Ascending aorta (tissue), 2 donors: ENCODE measurements at regions not wholly inside any gene's neighbourhood (a gene's known extent, or its start where the extent isn't known, plus 50 kb on each side); places are given as distances from the start of the nearest gene placed in this dataset.
"Not testable (repeated sequence)": the region's sequence is repeated elsewhere in the genome, so short reads cannot be mapped to it uniquely, and the experiment has no call there.

Source experiments
- DNase-seq, 2 donors: peaks; one replicate each; pipeline ENCODE4 v3.0.0-alpha.2; 2019; ENCODE audit warnings: low spot score in 2 of 2
- H3K27ac ChIP-seq, 2 donors: fragments of 200-600 bp; sonication (generic); one replicate each; pipeline ENCODE4 v1.5.1; 2016 to 2017; ENCODE audit warnings: mild to moderate bottlenecking in 1 of 2
- H3K27me3 ChIP-seq: fragments of 200-600 bp; sonication (generic); one replicate; pipeline ENCODE4 v1.5.1; 2017
- H3K36me3 ChIP-seq, 2 donors: fragments of 200-600 bp; sonication (generic); one replicate each; pipeline ENCODE4 v1.5.1; 2016
- H3K4me1 ChIP-seq, 2 donors: fragments of 200-600 bp; sonication (generic); one replicate each; pipeline ENCODE4 v1.5.1; 2016 to 2017; ENCODE audit warnings: mild to moderate bottlenecking in 1 of 2
- H3K4me3 ChIP-seq, 2 donors: fragments of 200-600 bp; sonication (generic); one replicate each; pipeline ENCODE4 v1.5.1; 2016 to 2017; ENCODE audit warnings: mild to moderate bottlenecking in 1 of 2
- H3K9me3 ChIP-seq, 2 donors: fragments of 200-600 bp; sonication (generic); one replicate each; pipeline ENCODE4 v1.5.1; 2016
- CTCF ChIP-seq, 3 experiments: fragments of 200-600 bp in 2 of 3; fragments of 450-650 bp in 1 of 3; sonication (generic) in 2 of 3; IDR thresholded peaks; one replicate each; pipeline ENCODE4 v1.5.1; 2016 to 2019; ENCODE audit warnings: antibody characterized with exemption in 3 of 3, mild to moderate bottlenecking in 1 of 3, moderate library complexity in 1 of 3
- intact Hi-C: fragments of 100-400 bp; cut with DNase I; formaldehyde crosslinking; loops from one replicate; pipeline ENCODE4 v1.15.1; 2023

- DNase-seq, result no peak
- no peak overlapping the region for H3K4me3 ChIP-seq
- H3K36me3 ChIP-seq, result no peaks in the 10 kb centered on the region
- no peaks in the 10 kb centered on the region for H3K9me3 ChIP-seq
- no peak overlapping the region for H3K27ac ChIP-seq
- H3K27me3 ChIP-seq, result no peaks in the 10 kb centered on the region
- no peak for TF ChIP-seq CTCF (IDR thresholded peaks at IDR 0.05)
- intact Hi-C loops, result no loop called here
- H3K4me1 ChIP-seq, result no peaks in the 10 kb centered on the region
Measured at GRCh38 chr1:166629946-166630345, 209.3 kb upstream of the POGK start.

- H3K36me3 ChIP-seq, result no peaks in the 10 kb centered on the region
- no peak for DNase-seq
- no peak overlapping the region for H3K4me3 ChIP-seq
- no peak overlapping the region for H3K27ac ChIP-seq
- H3K27me3 ChIP-seq, result no peaks in the 10 kb centered on the region
- intact Hi-C loops, result no loop called here
- no peaks in the 10 kb centered on the region for H3K9me3 ChIP-seq
- no peak for TF ChIP-seq CTCF (IDR thresholded peaks at IDR 0.05)
- no peaks in the 10 kb centered on the region for H3K4me1 ChIP-seq
Measured at GRCh38 chr1:166630369-166630768, 208.9 kb upstream of the POGK start.

- H3K36me3 ChIP-seq, result no peaks in the 10 kb centered on the region
- no peak for DNase-seq
- H3K4me1 ChIP-seq, result no peaks in the 10 kb centered on the region
- no peak overlapping the region for H3K4me3 ChIP-seq
- H3K9me3 ChIP-seq, result no peaks in the 10 kb centered on the region
- no peak for TF ChIP-seq CTCF (IDR thresholded peaks at IDR 0.05)
- H3K27me3 ChIP-seq, result no peaks in the 10 kb centered on the region
- no peak overlapping the region for H3K27ac ChIP-seq
- intact Hi-C loops, result no loop called here
Measured at GRCh38 chr1:166638137-166638536, 201.1 kb upstream of the POGK start.

GRCh38 chr1:166657228-166657627, 182.0 kb upstream of the POGK start:
- intact Hi-C loops, H3K27me3 ChIP-seq, H3K4me1 ChIP-seq, H3K4me3 ChIP-seq, H3K36me3 ChIP-seq, H3K27ac ChIP-seq, DNase-seq, H3K9me3 ChIP-seq: not testable (repeated sequence)

- H3K27me3 ChIP-seq, H3K4me1 ChIP-seq, H3K9me3 ChIP-seq, intact Hi-C loops, DNase-seq, H3K36me3 ChIP-seq, H3K4me3 ChIP-seq, H3K27ac ChIP-seq: not testable (repeated sequence)
Measured at GRCh38 chr1:166666790-166667189, 172.5 kb upstream of the POGK start.

- H3K36me3 ChIP-seq, H3K27me3 ChIP-seq, H3K4me1 ChIP-seq, intact Hi-C loops, H3K4me3 ChIP-seq, DNase-seq, H3K27ac ChIP-seq, H3K9me3 ChIP-seq: not testable (repeated sequence)
Measured at GRCh38 chr1:166667600-166667999, 171.7 kb upstream of the POGK start.

GRCh38 chr1:166671627-166672026, 167.6 kb upstream of the POGK start:
- Histone ChIP-seq H3K27ac (no peak overlapping the region), H3K4me3 (no peak overlapping the region), H3K27me3 (no peaks in the 10 kb centered on the region), H3K9me3 (no peaks in the 10 kb centered on the region), H3K4me1 (no peaks in the 10 kb centered on the region), H3K36me3 (no peaks in the 10 kb centered on the region)
- intact Hi-C loops, result no loop called here
- no peak for DNase-seq
- TF ChIP-seq CTCF (IDR thresholded peaks at IDR 0.05), result no peak
